IPS-15b (cell line): ENCODE measurements at regions not wholly inside any gene's neighbourhood (a gene's known extent, or its start where the extent isn't known, plus 50 kb on each side); places are given as distances from the start of the nearest gene placed in this dataset.

ENCODE experiments used
- H3K27me3 ChIP-seq: one replicate; pipeline ENCODE4 v1.6.1; 2013; ENCODE audit warnings: low read length; ENCODE audit not compliant: control insufficient read depth, insufficient read depth
- H3K36me3 ChIP-seq: one replicate; pipeline ENCODE4 v1.6.1; 2013; ENCODE audit warnings: low read length; ENCODE audit not compliant: control insufficient read depth, insufficient read depth
- H3K4me1 ChIP-seq: one replicate; pipeline ENCODE4 v1.6.1; 2013; ENCODE audit warnings: mild to moderate bottlenecking, low read length; ENCODE audit not compliant: control insufficient read depth, insufficient read depth
- H3K4me3 ChIP-seq: one replicate; pipeline ENCODE4 v1.5.1; 2013; ENCODE audit warnings: low read depth, low read length
- H3K9ac ChIP-seq: one replicate; pipeline ENCODE4 v1.6.1; 2013; ENCODE audit warnings: low read depth, mild to moderate bottlenecking, low read length
- H3K9me3 ChIP-seq: one replicate; pipeline ENCODE4 v1.6.1; 2013; ENCODE audit warnings: mild to moderate bottlenecking, low read length; ENCODE audit not compliant: control insufficient read depth, insufficient read depth

- Histone ChIP-seq H3K27me3 (no peaks in the 10 kb centered on the region), H3K4me1 (no peaks in the 10 kb centered on the region), H3K9ac (no peak overlapping the region), H3K36me3 (no peaks in the 10 kb centered on the region), H3K9me3 (no peaks in the 10 kb centered on the region), H3K4me3 (no peak overlapping the region)
These were observed 260.1 kb downstream of the TUSC7 start for GRCh38 chr3:116969646-116970045.

DNA sequence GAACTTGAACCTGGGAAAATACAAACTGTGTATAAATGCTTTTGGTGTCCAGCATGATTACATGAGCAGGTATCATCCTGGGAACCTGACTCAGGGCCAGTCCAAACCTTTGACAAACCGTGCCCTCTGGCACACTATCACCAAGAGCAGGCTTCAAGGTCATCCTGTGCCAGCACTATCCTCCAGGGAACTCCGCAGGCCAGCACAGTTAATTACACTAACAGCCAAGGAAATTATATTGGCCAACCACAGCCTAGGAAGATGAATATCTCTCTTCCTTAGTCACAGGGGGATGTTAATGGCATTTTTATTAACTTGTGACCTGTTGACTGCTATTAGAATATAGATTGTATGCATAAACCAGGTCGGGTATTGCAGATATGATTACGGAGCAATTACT, 262.0 kb downstream of the TUSC7 start:
- Histone ChIP-seq H3K36me3 (no peaks in the 10 kb centered on the region), H3K9ac (no peak overlapping the region), H3K9me3 (no peaks in the 10 kb centered on the region), H3K4me1 (no peaks in the 10 kb centered on the region), H3K27me3 (no peaks in the 10 kb centered on the region), H3K4me3 (no peak overlapping the region)

- Histone ChIP-seq H3K4me1 (peaks cover 4% of the 10 kb centered on the region), H3K9ac (no peak overlapping the region), H3K36me3 (no peaks in the 10 kb centered on the region), H3K4me3 (no peak overlapping the region), H3K9me3 (no peaks in the 10 kb centered on the region), H3K27me3 (no peaks in the 10 kb centered on the region)
These were observed 265.1 kb downstream of the TUSC7 start for GRCh38 chr3:116974702-116975101.

DNA sequence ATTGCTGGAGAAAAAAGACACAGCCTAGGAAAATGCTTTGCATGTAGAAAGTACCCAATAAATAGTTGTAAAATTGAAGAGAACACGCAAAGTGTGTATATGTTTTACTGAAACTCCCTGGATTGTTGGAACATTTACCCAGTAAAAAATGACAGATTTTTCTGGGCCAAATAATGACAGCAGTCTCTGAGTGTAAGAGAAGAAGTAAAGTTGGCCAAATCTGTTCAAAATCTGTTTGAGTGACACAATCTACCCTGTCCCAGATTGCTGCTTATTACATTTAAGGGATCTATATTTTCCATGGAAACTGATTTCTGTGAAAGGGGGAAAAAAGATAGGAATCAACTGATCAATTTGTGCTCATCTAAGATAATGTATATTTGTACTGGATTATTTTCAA, 267.9 kb downstream of the TUSC7 start:
- Histone ChIP-seq H3K9ac (no peak overlapping the region), H3K4me1 (peaks cover 4% of the 10 kb centered on the region), H3K27me3 (no peaks in the 10 kb centered on the region), H3K4me3 (no peak overlapping the region), H3K36me3 (no peaks in the 10 kb centered on the region), H3K9me3 (no peaks in the 10 kb centered on the region)

GRCh38 chr3:116980099-116980498, 270.5 kb downstream of the TUSC7 start:
- Histone ChIP-seq H3K36me3 (no peaks in the 10 kb centered on the region), H3K4me1 (peaks cover 4% of the 10 kb centered on the region), H3K9me3 (no peaks in the 10 kb centered on the region), H3K9ac (no peak overlapping the region), H3K27me3 (no peaks in the 10 kb centered on the region), H3K4me3 (no peak overlapping the region)

DNA sequence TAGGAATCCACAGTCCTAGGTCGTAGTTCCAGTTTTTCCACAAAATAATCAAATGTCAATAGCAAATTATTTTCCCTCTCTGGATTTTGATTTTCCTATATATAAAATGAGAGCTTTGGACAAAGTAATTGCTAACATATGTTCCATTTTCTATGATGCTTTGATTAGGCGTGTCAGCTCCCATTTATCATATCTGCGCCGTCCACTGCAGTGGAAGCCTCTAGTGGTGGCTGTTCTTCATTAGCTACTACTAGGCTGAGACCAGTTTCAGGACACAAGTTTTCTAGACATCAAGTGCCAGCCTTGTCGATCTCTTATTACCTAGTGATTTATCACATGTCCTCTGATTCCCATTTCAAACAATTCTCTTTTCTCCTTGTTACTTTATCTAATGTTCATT, 271.5 kb downstream of the TUSC7 start:
- Histone ChIP-seq H3K9ac (no peak overlapping the region), H3K4me1 (peaks cover 4% of the 10 kb centered on the region), H3K27me3 (no peaks in the 10 kb centered on the region), H3K4me3 (no peak overlapping the region), H3K9me3 (no peaks in the 10 kb centered on the region), H3K36me3 (no peaks in the 10 kb centered on the region)

- no peak overlapping the region for H3K4me3 ChIP-seq
- no peaks in the 10 kb centered on the region for H3K9me3 ChIP-seq
- H3K4me1 ChIP-seq = peaks cover 4% of the 10 kb centered on the region
- H3K9ac ChIP-seq = no peak overlapping the region
- no peaks in the 10 kb centered on the region for H3K36me3 ChIP-seq
- no peaks in the 10 kb centered on the region for H3K27me3 ChIP-seq
These were observed 274.7 kb downstream of the TUSC7 start for GRCh38 chr3:116984301-116984700.

DNA sequence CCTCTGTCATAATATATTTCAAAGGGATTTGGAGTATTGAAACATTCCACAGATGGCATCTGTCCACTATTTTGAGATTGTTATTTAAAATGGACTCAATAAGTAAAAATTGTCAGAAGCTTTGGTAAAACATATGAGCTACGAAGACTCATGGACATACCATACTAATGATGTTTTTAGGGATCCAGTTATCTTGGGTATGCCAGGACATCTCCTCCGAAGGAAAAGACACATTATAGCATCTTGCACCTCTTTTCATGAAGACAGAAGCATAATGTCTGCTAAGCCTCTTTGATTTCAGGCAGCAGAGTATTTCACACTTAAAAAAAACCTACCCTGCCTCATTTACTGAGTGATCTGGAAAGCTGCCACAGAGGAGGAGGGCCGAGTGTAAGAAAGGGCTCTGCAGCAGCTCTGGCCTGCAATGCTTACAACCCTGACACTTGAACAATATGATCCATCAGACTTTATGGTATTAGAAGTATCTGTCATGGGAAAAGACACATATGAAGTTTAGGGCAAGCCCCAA, 284.8 kb downstream of the TUSC7 start:
- Histone ChIP-seq H3K4me1 (no peaks in the 10 kb centered on the region), H3K4me3 (no peak overlapping the region), H3K9me3 (no peaks in the 10 kb centered on the region), H3K36me3 (no peaks in the 10 kb centered on the region), H3K27me3 (no peaks in the 10 kb centered on the region), H3K9ac (no peak overlapping the region)

DNA sequence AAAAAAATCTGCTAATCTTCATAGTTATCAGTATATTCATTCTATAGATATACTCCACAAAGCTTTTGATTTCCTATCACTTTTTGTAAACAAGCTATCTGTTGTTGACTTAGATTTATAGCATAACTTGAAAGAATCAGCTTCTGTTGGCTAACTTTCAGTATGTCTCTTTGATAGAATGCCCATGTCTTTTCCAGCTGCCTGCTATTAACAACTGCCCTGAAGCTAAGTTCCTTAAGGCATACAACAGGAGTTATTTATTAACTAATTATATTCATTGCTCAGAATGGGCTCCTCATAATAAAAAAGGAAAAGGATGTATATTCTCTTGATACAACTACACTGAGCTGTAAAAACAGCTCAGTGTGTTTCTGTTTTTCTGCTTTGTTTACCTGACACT, 293.9 kb downstream of the TUSC7 start:
- Histone ChIP-seq H3K9ac (no peak overlapping the region), H3K27me3 (no peaks in the 10 kb centered on the region), H3K36me3 (no peaks in the 10 kb centered on the region), H3K4me3 (no peak overlapping the region), H3K4me1 (no peaks in the 10 kb centered on the region), H3K9me3 (no peaks in the 10 kb centered on the region)

DNA sequence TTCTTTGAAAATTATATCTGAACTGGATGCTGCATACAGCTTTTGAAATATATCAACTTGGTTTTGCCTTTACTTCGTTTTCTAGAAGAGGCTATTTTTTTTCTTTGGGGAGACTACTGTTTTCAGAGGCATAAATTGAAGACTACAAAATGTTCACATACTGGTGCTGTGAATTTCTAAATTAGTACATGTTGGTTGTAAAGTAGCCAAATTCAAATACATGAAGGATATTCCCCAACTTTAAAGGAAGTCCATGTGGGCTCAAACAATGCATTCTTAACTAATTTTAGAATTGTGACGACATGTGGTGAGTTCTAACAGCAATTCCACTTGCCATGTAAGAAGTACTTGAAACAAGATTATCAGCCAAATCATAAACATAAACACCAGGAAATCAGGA, 295.7 kb downstream of the TUSC7 start:
- Histone ChIP-seq H3K4me1 (no peaks in the 10 kb centered on the region), H3K4me3 (no peak overlapping the region), H3K9ac (no peak overlapping the region), H3K36me3 (no peaks in the 10 kb centered on the region), H3K9me3 (no peaks in the 10 kb centered on the region), H3K27me3 (no peaks in the 10 kb centered on the region)

DNA sequence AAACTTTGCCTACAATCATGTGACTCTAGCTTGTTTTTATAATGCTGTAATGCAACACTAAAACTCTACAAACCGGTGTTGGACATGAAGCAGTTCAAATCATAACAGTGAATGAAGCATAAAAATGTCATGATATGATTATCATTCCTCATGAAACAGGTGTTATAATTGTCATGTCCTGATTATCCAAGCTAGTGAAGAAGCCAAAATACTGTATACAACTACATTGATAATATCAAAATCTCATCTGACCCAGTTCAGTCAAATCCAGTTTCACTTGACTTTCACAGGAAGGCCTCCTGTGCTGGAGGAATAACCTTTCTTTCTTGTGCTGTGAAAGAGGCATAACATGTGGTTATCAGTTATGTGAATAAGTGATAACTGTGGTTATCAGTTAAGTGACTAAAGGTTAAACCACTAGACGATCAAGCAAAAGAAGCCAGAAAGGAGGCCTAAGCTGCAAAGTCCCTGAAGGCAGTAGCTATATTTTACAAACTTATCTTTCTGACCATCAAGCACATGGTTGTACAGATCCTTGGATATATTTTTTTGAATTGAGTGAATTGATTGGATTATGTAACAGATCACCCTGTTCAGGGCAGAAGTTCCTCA, 296.4 kb downstream of the TUSC7 start:
- Histone ChIP-seq H3K4me3 (no peak overlapping the region), H3K36me3 (no peaks in the 10 kb centered on the region), H3K4me1 (no peaks in the 10 kb centered on the region), H3K9ac (no peak overlapping the region), H3K27me3 (no peaks in the 10 kb centered on the region), H3K9me3 (no peaks in the 10 kb centered on the region)

DNA sequence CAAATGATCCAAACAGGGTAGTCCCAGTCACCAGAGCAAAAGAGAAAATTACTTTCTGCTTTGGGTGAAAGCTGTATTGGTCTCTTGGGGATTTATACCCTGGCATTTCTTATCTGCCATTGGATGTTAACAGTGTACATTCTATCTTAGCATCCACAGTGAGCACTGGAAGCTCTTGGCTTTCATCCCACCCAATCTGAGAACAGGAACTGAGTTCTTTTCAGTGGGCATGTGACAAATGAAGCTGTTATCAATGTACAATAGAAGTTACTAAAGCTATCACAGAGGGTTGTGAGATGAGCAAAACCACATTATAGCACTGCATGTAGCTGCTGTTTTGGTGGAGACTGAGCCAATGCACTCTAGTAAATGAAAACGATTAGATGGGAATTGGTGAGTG, 300.7 kb downstream of the TUSC7 start:
- Histone ChIP-seq H3K9ac (no peak overlapping the region), H3K9me3 (no peaks in the 10 kb centered on the region), H3K4me1 (no peaks in the 10 kb centered on the region), H3K27me3 (no peaks in the 10 kb centered on the region), H3K36me3 (no peaks in the 10 kb centered on the region), H3K4me3 (no peak overlapping the region)
